Prostate gland (tissue), 2 donors: ENCODE measurements at regions not wholly inside any gene's neighbourhood (a gene's known extent, or its start where the extent isn't known, plus 50 kb on each side); places are given as distances from the start of the nearest gene placed in this dataset.

ENCODE experiments used
- DNase-seq: peaks from one replicate; pipeline ENCODE4 v3.0.0-alpha.2; 2019; ENCODE audit warnings: low spot score
- H3K27ac ChIP-seq, 2 donors: fragments of 200-600 bp; sonication (generic); 2 replicates each; pipeline ENCODE4 v1.5.1; 2017 to 2019
- H3K27me3 ChIP-seq: fragments of 200-600 bp; sonication (generic); replicated peaks from 2 replicates; pipeline ENCODE4 v1.5.1; 2019; ENCODE audit not compliant: insufficient read depth
- H3K36me3 ChIP-seq, 2 donors: fragments of 200-600 bp; sonication (generic); 1 replicate in 1 of 2; 2 replicates in 1 of 2; pipeline versions ENCODE4 v1.5.1 to v1.8.1; 2017 to 2019
- H3K4me1 ChIP-seq: fragments of 200-600 bp; sonication (generic); replicated peaks from 2 replicates; pipeline ENCODE4 v1.5.1; 2019
- H3K4me3 ChIP-seq, 2 donors: fragments of 200-600 bp; sonication (generic); 2 replicates each; pipeline ENCODE4 v1.5.1; 2017 to 2019
- H3K9me3 ChIP-seq: fragments of 200-600 bp; sonication (generic); 2 replicates; pipeline ENCODE4 v1.5.1; 2017
- CTCF ChIP-seq, 4 experiments: fragments of 200-600 bp in 2 of 4; fragments of 450-650 bp in 2 of 4; sonication (generic) in 2 of 4; IDR thresholded peaks; 1 replicate in 3 of 4; 2 replicates in 1 of 4; pipeline ENCODE4 v1.5.1; 2016 to 2019; ENCODE audit warnings: antibody characterized with exemption in 4 of 4, mild to moderate bottlenecking in 2 of 4, moderate library complexity in 2 of 4
- POLR2A ChIP-seq: fragments of 450-650 bp; IDR thresholded peaks from one replicate; pipeline ENCODE4 v1.6.1; 2016; ENCODE audit warnings: antibody characterized with exemption, mild to moderate bottlenecking
- POLR2AphosphoS5 ChIP-seq: sonication (generic); formaldehyde crosslinking; IDR thresholded peaks from one replicate; pipeline ENCODE4 v1.6.1; 2017; ENCODE audit warnings: antibody characterized with exemption
- WGBS: methylation state at CpG from one replicate; pipeline ENCODE4 v1.1.5; 2018; 5-methylcytosine and 5-hydroxymethylcytosine counted together
- intact Hi-C: fragments of 100-400 bp; cut with DNase I; formaldehyde crosslinking; loops from one replicate; pipeline ENCODE4 v1.14.2; 2022

- H3K36me3 ChIP-seq = no peaks in the 10 kb centered on the region
- no peak for DNase-seq
- no peak overlapping the region for H3K4me3 ChIP-seq
- no peaks in the 10 kb centered on the region for H3K9me3 ChIP-seq
- H3K4me1 ChIP-seq = no peaks in the 10 kb centered on the region
- no peak overlapping the region for H3K27ac ChIP-seq
- intact Hi-C loops = no loop called here
- TF ChIP-seq POLR2A (no peak), CTCF (IDR thresholded peaks at IDR 0.05) (no peak), POLR2AphosphoS5 (no peak)
- 96% methylated on average over 3 of the region's 3 CpGs for WGBS
- H3K27me3 ChIP-seq = no peaks in the 10 kb centered on the region
These were observed 86.2 kb upstream of the ZNF516 start for GRCh38 chr18:76581261-76581660.

- TF ChIP-seq POLR2A (no peak), CTCF (IDR thresholded peaks at IDR 0.05) (no peak), POLR2AphosphoS5 (no peak)
- intact Hi-C loops = no loop called here
- Histone ChIP-seq H3K4me3 (no peak overlapping the region), H3K36me3 (no peaks in the 10 kb centered on the region), H3K27ac (no peak overlapping the region), H3K9me3 (no peaks in the 10 kb centered on the region), H3K27me3 (no peaks in the 10 kb centered on the region), H3K4me1 (no peaks in the 10 kb centered on the region)
- no peak for DNase-seq
- WGBS = 93% methylated on average over 17 of the region's 17 CpGs
These were observed 85.4 kb upstream of the ZNF516 start for GRCh38 chr18:76580288-76580962.

DNA sequence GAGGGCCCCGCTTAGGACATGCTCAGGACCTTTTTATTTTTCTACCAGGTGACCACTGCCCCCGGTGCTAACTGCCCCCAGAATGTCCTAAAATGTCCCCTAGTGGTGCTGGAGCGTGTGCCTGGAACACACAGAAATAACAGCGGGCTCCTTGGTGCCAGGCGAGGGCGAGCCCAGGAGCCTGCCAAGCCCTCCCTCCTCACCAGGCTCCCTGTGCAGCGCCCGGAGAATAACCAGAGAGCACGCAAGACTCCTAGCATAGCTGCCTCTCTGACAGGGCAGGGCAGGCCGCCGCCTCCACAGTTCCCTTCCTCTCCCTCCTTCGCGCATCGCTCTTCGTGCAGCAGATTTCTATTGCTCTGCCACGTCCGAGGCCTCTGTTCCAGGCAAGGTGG lies 84.3 kb upstream of the ZNF516 start:
- no peak for TF ChIP-seq CTCF (IDR thresholded peaks at IDR 0.05)
- TF ChIP-seq POLR2A = no peak
- WGBS = 88% methylated on average over 17 of the region's 17 CpGs
- intact Hi-C loops = no loop called here

GRCh38 chr18:76578571-76579300 lies 83.7 kb upstream of the ZNF516 start:
- H3K4me3 ChIP-seq = no peak overlapping the region
- no peak for DNase-seq
- no peaks in the 10 kb centered on the region for H3K36me3 ChIP-seq
- WGBS = 35% methylated on average over 39 of the region's 39 CpGs
- intact Hi-C loops = no loop called here
- no peaks in the 10 kb centered on the region for H3K4me1 ChIP-seq
- H3K27me3 ChIP-seq = no peaks in the 10 kb centered on the region
- H3K9me3 ChIP-seq = no peaks in the 10 kb centered on the region
- no peak overlapping the region for H3K27ac ChIP-seq
- no peak for TF ChIP-seq POLR2A
- no peak for TF ChIP-seq POLR2AphosphoS5
- TF ChIP-seq CTCF (IDR thresholded peaks at IDR 0.05) = no peak

More for the DNA sequence above, 84.3 kb upstream of the ZNF516 start:
- no peak overlapping the region for H3K4me3 ChIP-seq
- DNase-seq = no peak
- H3K36me3 ChIP-seq = no peaks in the 10 kb centered on the region
- no peaks in the 10 kb centered on the region for H3K9me3 ChIP-seq
- no peaks in the 10 kb centered on the region for H3K27me3 ChIP-seq
- no peak overlapping the region for H3K27ac ChIP-seq
- no peaks in the 10 kb centered on the region for H3K4me1 ChIP-seq
